Spleen (tissue), 3 donors: ENCODE measurements at regions not wholly inside any gene's neighbourhood (a gene's known extent, or its start where the extent isn't known, plus 50 kb on each side); places are given as distances from the start of the nearest gene placed in this dataset.

Experiments
- POLR2A ChIP-seq, 3 donors: fragments of 450-650 bp; IDR thresholded peaks; one replicate each; pipeline ENCODE4 v1.5.1; 2017; ENCODE audit warnings: antibody characterized with exemption in 3 of 3, mild to moderate bottlenecking in 1 of 3
- POLR2AphosphoS5 ChIP-seq, 3 donors: sonication (generic); formaldehyde crosslinking; IDR thresholded peaks; one replicate each; pipeline ENCODE4 v1.5.1; 2017; ENCODE audit warnings: antibody characterized with exemption in 3 of 3

GRCh38 chr17:72516772-72517399 lies 396.1 kb downstream of the SOX9 start:
- TF ChIP-seq POLR2AphosphoS5 (IDR thresholded peaks at IDR 0.05): no peak
- TF ChIP-seq POLR2A (IDR thresholded peaks at IDR 0.05): no peak
